ENCODE measurements at regions not wholly inside any gene's neighbourhood (a gene's known extent, or its start where the extent isn't known, plus 50 kb on each side); places are given as distances from the start of the nearest gene placed in this dataset.

DNA sequence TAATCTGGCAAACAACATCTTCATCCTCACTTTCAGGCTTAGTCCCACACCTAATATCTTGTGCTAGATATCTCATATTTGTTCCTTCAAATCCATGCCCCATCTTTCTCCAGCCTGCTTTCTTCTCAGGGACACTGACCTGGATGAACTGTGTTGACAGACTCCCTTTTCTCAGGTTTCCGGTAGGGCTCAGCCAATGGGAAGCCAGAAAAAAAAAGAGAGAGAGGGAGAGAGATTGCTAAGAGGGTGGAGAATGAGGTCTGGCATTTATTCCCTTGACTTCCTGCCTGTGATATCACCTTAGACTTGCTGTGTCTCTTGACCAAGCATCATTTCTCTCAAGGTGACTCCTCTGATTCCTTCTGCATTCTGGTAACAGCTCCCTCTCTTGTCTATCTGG lies 145.6 kb upstream of the ABI3BP start:
- TF ChIP-seq, protein P1, sequence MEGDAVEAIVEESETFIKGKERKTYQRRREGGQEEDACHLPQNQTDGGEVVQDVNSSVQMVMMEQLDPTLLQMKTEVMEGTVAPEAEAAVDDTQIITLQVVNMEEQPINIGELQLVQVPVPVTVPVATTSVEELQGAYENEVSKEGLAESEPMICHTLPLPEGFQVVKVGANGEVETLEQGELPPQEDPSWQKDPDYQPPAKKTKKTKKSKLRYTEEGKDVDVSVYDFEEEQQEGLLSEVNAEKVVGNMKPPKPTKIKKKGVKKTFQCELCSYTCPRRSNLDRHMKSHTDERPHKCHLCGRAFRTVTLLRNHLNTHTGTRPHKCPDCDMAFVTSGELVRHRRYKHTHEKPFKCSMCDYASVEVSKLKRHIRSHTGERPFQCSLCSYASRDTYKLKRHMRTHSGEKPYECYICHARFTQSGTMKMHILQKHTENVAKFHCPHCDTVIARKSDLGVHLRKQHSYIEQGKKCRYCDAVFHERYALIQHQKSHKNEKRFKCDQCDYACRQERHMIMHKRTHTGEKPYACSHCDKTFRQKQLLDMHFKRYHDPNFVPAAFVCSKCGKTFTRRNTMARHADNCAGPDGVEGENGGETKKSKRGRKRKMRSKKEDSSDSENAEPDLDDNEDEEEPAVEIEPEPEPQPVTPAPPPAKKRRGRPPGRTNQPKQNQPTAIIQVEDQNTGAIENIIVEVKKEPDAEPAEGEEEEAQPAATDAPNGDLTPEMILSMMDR (IDR thresholded peaks at IDR 0.05; ENCODE audit: low read length): no peak
- TF ChIP-seq EZH2 (IDR thresholded peaks at IDR 0.05; ENCODE audit: borderline replicate concordance, low read length): no peak

Measured in OCI-LY1 (cell line).